ENCODE measurements at regions not wholly inside any gene's neighbourhood (a gene's known extent, or its start where the extent isn't known, plus 50 kb on each side); places are given as distances from the start of the nearest gene placed in this dataset.

DNA sequence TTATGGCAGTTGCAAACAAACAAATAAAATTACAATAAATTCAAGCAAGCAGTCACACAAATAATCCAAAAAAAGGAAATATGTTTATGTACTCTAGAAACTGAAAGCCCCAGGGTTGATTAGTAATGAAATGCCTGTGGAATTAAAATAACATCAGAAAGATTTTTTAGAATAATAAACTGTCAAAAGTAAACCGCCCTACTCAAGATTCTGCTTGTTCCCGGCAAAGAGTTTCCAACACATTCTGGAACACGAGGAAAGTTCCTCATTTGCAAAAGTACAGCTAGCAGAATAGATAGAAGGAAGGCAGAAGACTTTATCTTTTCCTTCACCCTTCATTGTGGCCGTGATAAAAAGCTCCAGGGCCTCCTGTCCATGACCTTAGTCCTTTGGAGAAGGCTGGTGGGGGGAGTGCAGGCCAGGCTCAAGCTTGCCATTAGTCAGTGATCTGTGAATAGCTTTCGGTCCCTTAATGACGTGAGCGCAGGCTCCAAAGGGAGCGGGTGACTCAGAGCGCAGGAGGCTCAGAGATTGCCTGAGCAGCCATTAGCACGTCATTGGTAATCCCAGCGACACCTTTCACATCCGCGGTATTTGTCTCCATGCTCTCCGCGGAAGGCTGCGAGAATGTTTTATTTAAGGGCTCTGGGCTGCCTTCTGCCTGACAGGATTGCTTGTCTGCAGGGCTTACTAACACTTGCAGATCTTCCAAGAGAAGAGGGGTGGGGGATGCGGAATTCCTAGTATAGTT lies 458.3 kb downstream of the METTL15 start:
- Mint-ChIP-seq H3K27ac (no peak overlapping the region), H3K4me3 (no peak overlapping the region), H3K9me3 (ENCODE audit: insufficient read depth) (no peaks in the 10 kb centered on the region), H3K27me3 (peaks cover 3% of the 10 kb centered on the region), H3K4me1 (no peaks in the 10 kb centered on the region)
- Histone ChIP-seq H3K9ac (ENCODE audit: low read length) (no peak overlapping the region), H3K4me3 (ENCODE audit: control extremely low read depth in 1 of 5, extremely low read depth in 1 of 5, insufficient read depth in 1 of 5, low read depth in 2 of 5, low read length in 4 of 5) (no peak overlapping the region), H3K27ac (ENCODE audit: low read length in 2 of 2) (no peak overlapping the region), H3K4me1 (ENCODE audit: control insufficient read depth in 2 of 2, insufficient read depth in 2 of 2, low read length in 2 of 2) (no peaks in the 10 kb centered on the region), H3K79me2 (ENCODE audit: control insufficient read depth, insufficient read depth, low read length) (no peaks in the 10 kb centered on the region), H2AFZ (ENCODE audit: insufficient read depth, low read depth, low read length, poor library complexity, severe bottlenecking) (no peak overlapping the region), H3K4me2 (replicated peaks; ENCODE audit: low read depth, low read length, poor library complexity, severe bottlenecking) (no peak overlapping the region), H3K27me3 (replicated peaks in 1 of 4; ENCODE audit: control extremely low read depth in 1 of 4, control insufficient read depth in 3 of 4, insufficient read depth in 4 of 4, low read length in 3 of 4) (no peaks in the 10 kb centered on the region), H3K36me3 (replicated peaks in 1 of 2; ENCODE audit: control extremely low read depth in 1 of 2, control insufficient read depth in 1 of 2, extremely low read depth in 1 of 2, insufficient read depth in 2 of 2, low read length in 1 of 2) (no peaks in the 10 kb centered on the region), H3K9me3 (ENCODE audit: control extremely low read depth in 1 of 3, control insufficient read depth in 2 of 3, insufficient read depth in 1 of 3, low read length in 2 of 3) (no peaks in the 10 kb centered on the region), H4K20me1 (ENCODE audit: control insufficient read depth, insufficient read depth, low read length, poor library complexity, severe bottlenecking) (no peaks in the 10 kb centered on the region)
- intact Hi-C loops (cut with micrococcal nuclease), result no loop called here
- ATAC-seq (ENCODE audit: low read depth) (no peak), DNase-seq (no peak)
- CTCF ChIA-PET, result no interaction called here
- TF ChIP-seq, protein P1, sequence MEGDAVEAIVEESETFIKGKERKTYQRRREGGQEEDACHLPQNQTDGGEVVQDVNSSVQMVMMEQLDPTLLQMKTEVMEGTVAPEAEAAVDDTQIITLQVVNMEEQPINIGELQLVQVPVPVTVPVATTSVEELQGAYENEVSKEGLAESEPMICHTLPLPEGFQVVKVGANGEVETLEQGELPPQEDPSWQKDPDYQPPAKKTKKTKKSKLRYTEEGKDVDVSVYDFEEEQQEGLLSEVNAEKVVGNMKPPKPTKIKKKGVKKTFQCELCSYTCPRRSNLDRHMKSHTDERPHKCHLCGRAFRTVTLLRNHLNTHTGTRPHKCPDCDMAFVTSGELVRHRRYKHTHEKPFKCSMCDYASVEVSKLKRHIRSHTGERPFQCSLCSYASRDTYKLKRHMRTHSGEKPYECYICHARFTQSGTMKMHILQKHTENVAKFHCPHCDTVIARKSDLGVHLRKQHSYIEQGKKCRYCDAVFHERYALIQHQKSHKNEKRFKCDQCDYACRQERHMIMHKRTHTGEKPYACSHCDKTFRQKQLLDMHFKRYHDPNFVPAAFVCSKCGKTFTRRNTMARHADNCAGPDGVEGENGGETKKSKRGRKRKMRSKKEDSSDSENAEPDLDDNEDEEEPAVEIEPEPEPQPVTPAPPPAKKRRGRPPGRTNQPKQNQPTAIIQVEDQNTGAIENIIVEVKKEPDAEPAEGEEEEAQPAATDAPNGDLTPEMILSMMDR (IDR thresholded peaks at IDR 0.05), result no peak
- no peak for TF ChIP-seq EZH2 (IDR thresholded peaks at IDR 0.05; ENCODE audit: borderline replicate concordance, insufficient read depth, low read depth, low read length, poor library complexity, severe bottlenecking)
- POLR2A ChIA-PET, result no interaction called here
- 36% methylated on average over 17 of the region's 17 CpGs for WGBS (ENCODE audit: insufficient coverage)

- Histone ChIP-seq H3K27me3 (replicated peaks in 1 of 4; ENCODE audit: control extremely low read depth in 1 of 4, control insufficient read depth in 3 of 4, insufficient read depth in 4 of 4, low read length in 3 of 4) (no peaks in the 10 kb centered on the region), H3K27ac (ENCODE audit: low read length in 2 of 2) (no peak overlapping the region), H4K20me1 (ENCODE audit: control insufficient read depth, insufficient read depth, low read length, poor library complexity, severe bottlenecking) (no peaks in the 10 kb centered on the region), H3K9me3 (ENCODE audit: control extremely low read depth in 1 of 3, control insufficient read depth in 2 of 3, insufficient read depth in 1 of 3, low read length in 2 of 3) (peaks cover 0 to 2% (median 0%) of the 10 kb centered on the region in 3 donors), H3K4me2 (replicated peaks; ENCODE audit: low read depth, low read length, poor library complexity, severe bottlenecking) (no peak overlapping the region), H3K4me1 (ENCODE audit: control insufficient read depth in 2 of 2, insufficient read depth in 2 of 2, low read length in 2 of 2) (no peaks in the 10 kb centered on the region), H2AFZ (ENCODE audit: insufficient read depth, low read depth, low read length, poor library complexity, severe bottlenecking) (no peak overlapping the region), H3K4me3 (ENCODE audit: control extremely low read depth in 1 of 5, extremely low read depth in 1 of 5, insufficient read depth in 1 of 5, low read depth in 2 of 5, low read length in 4 of 5) (no peak overlapping the region), H3K9ac (ENCODE audit: low read length) (no peak overlapping the region), H3K79me2 (ENCODE audit: control insufficient read depth, insufficient read depth, low read length) (no peaks in the 10 kb centered on the region), H3K36me3 (replicated peaks in 1 of 2; ENCODE audit: control extremely low read depth in 1 of 2, control insufficient read depth in 1 of 2, extremely low read depth in 1 of 2, insufficient read depth in 2 of 2, low read length in 1 of 2) (no peaks in the 10 kb centered on the region)
- ChIA-PET POLR2A (no interaction called here), CTCF (no interaction called here)
- no peak overlapping the region for H3K4me3 Mint-ChIP-seq
- no peaks in the 10 kb centered on the region for H3K9me3 Mint-ChIP-seq (ENCODE audit: insufficient read depth)
- H3K27me3 Mint-ChIP-seq, result peaks cover 12% of the 10 kb centered on the region
- no peak overlapping the region for H3K27ac Mint-ChIP-seq
- H3K4me1 Mint-ChIP-seq, result no peaks in the 10 kb centered on the region
- intact Hi-C loops (cut with micrococcal nuclease), result no loop called here
- DNase-seq (no peak), ATAC-seq (ENCODE audit: low read depth) (no peak)
- TF ChIP-seq EZH2 (IDR thresholded peaks at IDR 0.05; ENCODE audit: borderline replicate concordance, insufficient read depth, low read depth, low read length, poor library complexity, severe bottlenecking), result no peak
- 67% methylated on average over 3 of the region's 5 CpGs for WGBS (ENCODE audit: insufficient coverage)
Measured at GRCh38 chr11:28559492-28559891, 451.3 kb downstream of the METTL15 start.

Data from B cell (primary cell).